ENCODE measurements at regions not wholly inside any gene's neighbourhood (a gene's known extent, or its start where the extent isn't known, plus 50 kb on each side); places are given as distances from the start of the nearest gene placed in this dataset.

DNA sequence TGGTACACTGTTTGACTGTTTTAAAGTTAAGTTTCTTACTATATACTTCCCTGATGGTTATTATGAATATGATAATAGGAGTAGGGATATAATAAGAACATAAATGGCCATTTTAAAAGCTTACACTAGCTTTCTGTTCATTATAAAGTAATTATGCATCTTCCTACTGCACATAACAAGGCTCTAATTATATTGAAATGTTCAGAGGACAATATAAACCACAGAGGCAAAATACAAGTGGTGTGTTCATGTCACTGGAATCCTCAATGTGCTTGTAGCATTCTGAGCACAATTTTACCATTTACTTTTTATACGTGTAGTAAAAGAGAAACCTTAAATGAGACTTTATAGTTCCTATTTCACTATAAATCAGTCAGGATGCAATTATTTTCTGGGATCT is 268.3 kb downstream of the TMA16 start:
- DNase-seq (ENCODE audit: low spot score), result no peak

DNA sequence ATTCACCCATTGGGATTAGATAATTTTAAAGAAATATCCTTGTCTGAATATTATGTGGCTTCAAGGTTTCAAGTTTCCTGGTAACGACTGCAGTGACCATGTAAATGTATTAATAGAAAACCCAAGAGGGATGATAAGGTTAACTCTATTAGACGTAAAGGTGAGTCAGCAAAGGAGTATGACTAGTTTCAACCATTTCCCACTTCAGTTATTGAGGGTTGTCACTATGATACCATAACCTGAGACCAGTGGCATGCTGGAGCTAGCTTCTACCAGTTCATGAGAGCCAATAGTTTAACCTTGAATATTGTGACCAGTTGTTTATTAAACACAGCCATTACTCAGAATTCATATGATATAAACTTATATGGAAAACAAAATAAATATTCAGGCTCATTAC is 270.1 kb downstream of the TMA16 start:
- no peak for DNase-seq (ENCODE audit: low spot score)

DNA sequence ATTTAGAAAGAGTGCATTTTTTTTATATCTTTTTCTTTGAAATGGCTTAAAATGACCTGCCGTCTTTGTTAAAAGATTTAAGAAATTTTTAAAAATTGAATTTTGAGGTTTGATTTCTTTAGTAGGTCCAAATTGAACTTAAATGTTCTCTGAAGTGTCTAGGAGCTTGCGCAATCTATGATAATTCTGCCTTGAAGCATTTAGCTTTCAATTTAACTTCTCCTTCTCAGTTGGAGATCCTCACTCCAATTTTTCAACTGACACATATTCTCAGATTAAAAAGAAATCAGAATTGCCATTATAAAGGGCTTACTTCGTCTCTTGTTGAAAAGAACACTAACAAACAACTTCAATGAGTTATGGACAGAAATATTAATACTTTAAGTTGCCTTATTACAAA is 273.5 kb downstream of the TMA16 start:
- no peak for DNase-seq (ENCODE audit: low spot score)

DNA sequence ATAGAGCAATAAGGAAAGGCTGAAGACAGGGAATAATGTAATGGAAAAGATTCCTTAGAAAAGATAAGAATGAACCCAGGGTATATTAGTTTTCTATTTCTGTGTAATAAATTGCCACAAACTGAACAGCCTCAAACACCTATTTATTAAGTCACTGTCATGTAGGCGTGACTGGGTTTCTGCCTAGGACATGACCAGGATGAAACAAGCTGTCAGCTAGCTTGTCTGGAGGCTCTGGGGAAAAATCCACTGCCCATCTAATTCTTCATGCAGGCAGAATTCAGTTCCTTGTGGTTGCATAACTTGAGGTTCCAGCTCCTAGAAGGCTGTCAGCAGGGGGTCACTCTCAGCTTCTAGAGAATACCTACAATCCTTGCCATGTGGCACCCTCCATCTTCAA is 277.7 kb downstream of the TMA16 start:
- DNase-seq (ENCODE audit: low spot score), result no peak

DNA sequence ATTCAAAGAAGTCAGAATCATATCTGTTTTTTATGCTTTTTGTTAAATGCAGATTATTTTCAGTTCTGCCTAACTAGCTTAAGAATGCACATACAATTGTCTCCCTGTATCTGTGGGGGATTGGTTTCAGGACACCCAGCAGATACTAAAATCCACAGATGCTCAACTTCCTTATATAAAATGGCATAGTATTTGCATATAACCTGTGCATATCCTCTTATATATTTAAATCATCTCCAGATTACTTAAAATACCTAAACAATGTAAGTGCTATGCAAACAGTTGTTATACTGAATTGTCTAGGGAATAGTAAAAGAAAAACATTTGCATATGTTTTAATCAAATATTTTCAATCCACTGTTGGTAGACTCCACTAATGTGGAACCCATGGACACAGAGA is 279.4 kb downstream of the TMA16 start:
- no peak for DNase-seq (ENCODE audit: low spot score)

DNA sequence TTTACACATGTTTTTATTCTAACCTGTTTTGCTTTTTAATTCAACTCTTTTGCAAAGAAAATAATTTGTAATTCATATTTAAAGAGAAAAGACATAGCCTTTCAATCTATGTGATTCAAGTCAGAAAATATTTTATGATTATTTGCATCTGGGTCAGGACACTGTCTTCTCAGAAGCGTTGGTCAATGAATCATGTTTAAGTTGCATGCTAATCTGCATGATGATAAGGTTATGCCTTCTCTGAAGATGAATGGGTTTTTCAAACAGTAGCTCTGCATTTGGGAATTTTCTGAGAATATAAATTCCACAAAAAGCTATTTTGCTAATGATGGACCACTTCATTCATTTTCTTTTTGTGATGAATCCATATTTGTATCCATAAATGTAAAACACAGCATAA is 282.5 kb downstream of the TMA16 start:
- no peak for DNase-seq (ENCODE audit: low spot score)

DNA sequence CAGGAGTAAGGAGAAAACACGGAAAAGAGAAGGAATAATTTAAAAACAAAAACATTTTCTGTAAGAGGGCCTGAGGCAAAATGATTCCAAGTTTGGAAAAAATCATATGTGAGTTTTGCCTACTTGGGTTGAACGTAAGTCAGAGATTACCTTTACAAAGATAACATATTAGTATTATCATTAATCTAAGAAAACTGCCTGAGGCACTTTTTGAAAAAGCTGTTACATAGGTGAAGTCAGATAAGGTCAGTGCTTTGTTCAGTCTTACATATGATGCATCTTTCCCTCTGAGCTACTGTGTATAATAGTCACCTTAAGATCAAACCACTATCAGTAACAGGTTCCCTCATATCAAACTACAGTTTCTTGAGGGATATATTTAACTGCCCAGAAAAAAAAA is 287.2 kb downstream of the TMA16 start:
- no peak for DNase-seq (ENCODE audit: low spot score)

DNA sequence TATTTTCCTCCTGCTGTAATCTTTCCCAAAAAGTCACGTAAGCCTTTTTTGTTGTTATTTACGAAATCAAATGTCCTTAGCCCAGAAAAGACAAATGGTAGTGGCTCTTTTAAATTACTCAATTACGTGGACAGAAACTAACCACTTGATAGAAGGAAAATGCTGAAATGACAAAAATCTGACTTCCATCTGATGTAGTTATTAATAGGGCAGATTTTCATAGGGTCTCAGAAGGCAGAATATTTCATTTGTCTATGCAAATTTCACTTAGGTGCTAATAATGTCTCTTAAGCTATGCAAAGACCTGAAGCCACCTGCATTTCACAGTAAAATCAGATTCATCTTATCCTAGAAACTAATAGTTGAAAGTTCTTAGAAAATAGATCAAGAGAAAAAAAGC is 295.7 kb downstream of the TMA16 start:
- no peak for DNase-seq (ENCODE audit: low spot score)

DNA sequence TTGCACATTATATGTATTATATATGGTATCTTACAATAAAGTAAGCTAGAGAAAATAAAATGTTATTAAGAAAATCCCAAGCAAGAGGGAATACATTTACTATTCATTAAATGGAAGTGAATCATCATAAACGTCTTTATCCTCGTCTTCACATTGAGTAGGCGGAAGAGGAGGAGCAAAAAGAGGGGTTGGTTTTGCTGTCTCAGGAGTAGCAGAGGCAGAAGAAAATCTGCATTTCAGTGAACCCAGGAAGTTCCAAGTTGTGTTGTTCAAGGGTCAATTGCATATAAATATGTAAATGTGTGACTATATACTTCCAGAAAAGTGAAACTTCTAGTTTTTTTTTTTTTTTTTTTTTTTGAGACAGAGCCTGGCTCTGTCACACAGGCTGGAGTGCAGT is 301.4 kb downstream of the TMA16 start:
- no peak for DNase-seq (ENCODE audit: low spot score)

DNA sequence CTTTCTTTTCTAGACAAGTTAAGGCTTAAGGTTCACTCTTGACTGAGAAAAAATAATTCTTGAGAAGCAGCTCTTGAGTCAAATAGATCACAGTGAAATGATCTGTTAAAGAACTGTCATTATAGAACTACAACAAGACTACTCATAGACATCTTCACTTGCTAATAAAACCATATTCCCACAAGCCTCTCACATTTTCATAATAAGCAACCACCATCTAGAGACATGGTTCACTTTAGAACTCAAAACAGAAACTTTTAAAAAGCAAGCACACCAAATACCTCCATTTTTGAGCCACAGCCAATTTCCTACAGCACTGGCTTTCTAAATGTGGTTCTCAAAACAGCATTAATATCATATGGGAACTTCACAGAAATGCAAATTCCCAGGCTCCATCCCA is 309.5 kb downstream of the TMA16 start:
- no peak for DNase-seq (ENCODE audit: low spot score)

DNA sequence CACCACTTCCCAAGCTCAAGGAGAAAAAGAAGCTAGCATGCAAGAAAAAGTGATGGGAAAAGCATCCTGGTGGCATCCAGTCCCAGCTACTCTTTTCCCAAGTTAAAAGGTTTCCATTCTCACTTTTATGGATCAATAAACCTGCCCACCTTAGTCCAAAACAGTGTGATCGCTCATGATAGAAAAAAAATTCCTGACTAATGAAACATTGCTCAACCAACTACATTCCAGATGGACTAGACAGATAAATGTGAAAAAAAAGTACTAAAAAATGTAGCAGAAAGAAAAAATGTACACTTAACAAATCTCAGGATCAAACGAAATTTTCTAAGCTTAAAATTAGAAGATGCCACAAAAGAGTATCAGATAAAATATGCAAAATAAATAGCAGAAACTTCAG is 312.2 kb downstream of the TMA16 start:
- DNase-seq (ENCODE audit: low spot score), result no peak

DNA sequence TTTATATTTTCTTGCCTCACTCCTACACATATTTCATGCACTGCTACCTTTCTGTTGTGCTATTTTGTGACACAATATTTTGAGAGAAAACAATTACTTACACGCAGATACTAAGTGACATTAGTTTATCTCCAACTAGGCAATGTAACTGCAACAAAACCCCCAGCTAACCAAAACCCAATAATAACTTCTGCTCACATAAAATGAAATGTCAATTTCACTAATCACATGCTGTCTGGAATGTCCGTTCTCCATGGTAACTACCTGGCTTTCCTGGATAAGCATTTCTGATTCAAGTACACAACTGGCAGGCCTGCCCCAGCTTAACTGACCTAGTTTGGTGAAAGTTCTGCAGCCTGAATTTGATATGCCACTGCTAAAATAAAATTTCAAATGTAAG is 313.5 kb downstream of the TMA16 start:
- DNase-seq (ENCODE audit: low spot score), result no peak

DNA sequence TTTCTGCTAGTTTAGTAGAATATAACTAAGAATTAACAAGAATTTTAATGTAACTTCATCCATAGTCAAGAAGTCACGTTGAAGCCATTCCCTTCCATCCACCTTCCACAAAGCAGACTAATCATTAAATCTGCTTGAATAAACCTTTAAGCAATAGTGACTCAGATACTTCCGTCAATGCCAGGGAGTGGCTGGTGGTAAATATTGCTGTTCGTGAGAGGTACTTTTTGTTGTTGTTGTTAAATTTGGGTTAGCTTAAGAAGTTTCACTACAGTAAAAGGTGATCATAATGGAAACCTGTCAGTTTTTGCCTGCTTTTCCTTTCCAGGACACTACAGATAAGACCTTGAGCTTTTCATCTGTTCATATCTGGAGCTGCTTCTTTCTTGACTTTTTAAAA is 316.3 kb downstream of the TMA16 start:
- no peak for DNase-seq (ENCODE audit: low spot score)

DNA sequence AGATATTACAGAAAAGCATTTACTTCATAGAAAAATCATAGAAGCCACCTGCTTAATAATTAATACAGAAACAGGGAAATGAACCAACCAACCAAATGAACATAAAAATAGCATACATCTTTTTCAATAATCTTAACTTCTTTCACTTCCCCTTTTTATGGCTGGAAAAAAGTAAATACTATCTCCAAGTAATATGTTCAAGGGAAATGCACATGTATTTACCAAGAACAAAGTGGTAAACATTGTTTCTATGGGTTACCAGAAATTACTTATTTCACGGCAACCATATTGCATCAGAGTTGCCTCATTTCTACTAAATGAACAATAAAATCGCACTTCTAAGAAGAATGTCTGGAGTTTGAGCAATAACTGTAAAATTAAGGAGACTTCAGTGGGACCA is 321.3 kb downstream of the TMA16 start:
- DNase-seq (ENCODE audit: low spot score), result no peak

DNA sequence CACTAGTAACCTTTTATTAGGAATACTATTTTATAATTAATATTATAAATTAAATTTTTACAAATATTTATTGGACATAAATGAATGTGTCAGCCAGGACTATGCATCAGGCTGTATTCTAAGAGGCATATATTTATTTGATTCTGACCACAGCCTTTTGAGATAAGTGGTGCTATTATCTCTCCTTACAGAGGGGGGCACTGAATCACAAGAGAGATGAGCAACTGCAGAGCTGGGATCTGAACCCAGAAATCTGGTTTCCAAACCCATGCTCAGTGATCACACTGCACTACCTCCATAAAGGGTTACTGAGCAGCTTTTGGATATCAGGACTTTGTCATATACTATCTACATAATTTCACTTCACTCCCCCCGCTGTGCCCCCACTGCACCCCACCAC is 322.0 kb downstream of the TMA16 start:
- DNase-seq (ENCODE audit: low spot score), result no peak

DNA sequence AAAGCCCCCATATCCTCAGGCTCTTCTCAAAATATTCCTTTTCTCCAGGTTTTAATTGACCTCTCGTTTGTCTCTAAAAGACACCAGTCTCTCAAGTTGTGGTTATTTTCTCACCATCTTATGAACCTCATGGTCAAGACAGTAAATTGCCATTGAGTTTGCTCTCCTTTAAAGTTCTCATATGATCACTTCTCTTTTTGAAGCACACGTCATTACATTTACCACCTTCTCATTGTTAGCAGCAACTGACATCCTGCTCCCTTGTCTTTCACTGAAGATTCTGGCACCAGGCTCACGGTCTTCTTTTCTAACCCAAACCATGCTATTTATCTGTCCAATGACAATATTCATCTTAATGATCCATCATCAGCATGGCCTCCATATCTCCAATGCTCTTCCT is 324.2 kb downstream of the TMA16 start:
- no peak for DNase-seq (ENCODE audit: low spot score)

DNA sequence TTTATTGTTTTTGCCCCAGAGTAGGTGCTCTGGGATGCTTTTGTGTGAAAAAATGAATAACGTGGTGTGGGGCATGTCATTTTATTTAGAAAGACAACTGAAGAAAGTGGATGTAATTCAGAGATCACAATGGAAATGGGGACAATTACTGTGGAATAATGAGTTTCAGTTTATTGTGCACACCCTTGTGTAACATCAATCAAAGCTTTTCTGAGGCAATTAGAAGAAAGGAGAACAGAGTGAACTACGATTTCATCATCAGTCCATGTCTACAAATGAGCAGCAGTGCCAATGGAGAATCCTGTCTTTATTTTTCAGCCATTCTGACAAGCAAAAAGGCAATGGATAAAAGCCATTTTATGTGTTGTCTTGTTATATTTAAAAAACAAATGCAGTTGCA is 339.2 kb downstream of the TMA16 start:
- no peak for DNase-seq (ENCODE audit: low spot score)

DNA sequence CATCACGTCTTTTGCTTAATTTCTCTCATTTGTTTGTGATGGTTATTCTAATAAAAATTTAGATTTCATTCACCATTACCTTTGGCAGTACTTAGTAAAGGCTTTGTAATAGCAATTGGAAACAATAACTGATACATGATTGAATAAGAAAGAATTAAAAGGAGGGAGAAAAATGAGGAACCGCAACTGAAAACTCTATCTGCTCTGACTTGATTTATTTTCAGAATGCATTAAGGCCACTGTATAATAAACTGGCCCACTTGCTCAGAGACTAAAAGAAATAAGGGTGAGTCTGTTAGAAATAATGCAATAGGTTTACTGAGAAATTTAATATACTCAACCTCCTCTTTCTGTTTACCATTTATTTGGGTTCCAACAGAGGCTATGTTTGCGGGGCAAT is 351.5 kb downstream of the TMA16 start:
- DNase-seq (ENCODE audit: low spot score), result no peak

DNA sequence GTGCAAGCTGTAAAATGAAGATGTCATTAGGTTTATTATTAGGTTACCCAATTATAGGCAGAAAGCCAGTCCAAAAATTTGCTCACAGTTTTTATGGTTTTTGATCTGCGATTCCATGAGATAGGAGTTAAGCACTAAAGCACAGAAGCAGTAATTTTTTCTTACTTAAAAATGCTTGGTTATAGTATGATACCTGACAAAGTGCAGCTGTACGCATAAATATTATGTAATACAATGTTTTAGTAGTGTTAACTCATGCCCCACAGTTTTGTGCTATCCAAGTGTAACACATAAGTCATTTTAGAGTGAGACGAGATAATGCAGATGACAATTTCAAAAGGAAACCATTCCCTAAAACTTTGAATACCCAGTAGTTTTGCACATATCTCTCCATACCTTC is 357.8 kb downstream of the TMA16 start:
- DNase-seq (ENCODE audit: low spot score), result no peak

DNA sequence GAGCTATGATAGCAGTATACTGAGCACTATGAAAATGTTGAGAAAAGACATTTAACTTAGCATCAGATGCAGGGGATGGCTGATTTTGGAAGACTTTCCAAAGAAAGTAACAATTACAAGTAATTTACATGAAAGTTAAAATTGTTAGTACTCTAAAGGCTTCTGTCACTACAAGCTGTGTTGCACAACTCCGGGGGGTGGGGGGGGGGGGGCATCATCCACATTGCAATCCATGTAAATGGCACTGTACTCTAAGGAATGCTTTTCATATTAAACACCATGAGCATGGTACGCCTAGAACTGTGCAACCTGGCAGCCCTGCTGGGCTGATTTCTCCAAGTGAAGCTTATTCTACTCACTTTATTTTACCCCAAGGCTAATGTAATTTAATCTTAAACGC is 363.4 kb downstream of the TMA16 start:
- DNase-seq (ENCODE audit: low spot score), result no peak

DNA sequence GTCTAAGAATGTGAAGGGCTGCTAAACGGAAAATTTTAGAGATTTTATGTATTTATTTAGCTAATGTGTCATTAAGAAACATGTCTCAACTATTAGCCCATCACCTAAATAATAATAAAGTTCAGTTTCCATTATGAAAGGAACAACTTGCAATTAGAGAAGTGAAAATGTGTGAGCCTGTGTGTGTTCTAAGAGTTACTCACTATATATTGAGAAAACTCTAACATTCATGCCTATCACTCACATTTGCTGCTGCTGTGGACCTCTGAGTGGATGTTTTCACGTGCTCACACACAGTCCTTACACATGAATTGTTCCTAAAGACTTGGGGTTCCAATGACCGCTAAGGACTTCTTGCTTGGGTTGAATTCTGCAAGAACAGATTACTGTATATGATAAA is 364.0 kb downstream of the TMA16 start:
- no peak for DNase-seq (ENCODE audit: low spot score)

DNA sequence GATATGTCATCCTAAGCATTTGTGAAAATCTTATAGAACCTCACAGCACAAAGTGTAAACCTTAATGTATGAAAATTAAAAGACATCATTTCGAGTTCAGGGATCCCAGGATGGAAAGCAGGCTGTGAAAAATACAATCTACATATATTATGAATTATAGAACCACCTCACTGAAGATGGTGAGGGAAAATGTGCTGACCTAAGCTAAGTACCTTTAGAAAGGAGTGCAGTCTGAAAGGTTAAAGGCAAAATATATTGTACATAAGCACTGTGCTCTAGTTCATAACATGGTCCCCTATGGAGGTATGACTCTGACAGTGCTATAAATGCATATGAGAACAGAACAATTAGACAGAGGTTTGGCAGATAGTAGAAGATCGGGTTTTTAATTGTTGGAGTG is 368.6 kb downstream of the TMA16 start:
- no peak for DNase-seq (ENCODE audit: low spot score)

DNA sequence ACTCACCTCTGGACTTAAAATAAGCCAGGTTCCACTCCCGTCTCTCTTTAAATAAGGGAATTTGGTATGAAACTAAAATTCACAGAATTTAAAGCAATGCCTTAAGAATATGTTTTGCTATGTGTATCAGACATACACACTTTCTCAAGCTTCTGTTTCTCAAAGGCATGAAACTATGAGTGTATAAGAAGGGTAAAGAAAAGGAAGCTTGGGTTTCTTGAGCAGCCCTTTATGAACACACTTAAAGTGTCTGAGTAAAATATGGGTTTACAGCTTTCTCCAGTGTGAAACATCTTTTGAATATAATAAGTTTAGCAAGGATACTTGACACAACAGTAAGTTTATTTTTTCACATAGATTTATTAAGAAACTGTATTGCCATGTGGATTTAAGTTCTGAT is 370.5 kb downstream of the TMA16 start:
- DNase-seq (ENCODE audit: low spot score), result no peak

DNA sequence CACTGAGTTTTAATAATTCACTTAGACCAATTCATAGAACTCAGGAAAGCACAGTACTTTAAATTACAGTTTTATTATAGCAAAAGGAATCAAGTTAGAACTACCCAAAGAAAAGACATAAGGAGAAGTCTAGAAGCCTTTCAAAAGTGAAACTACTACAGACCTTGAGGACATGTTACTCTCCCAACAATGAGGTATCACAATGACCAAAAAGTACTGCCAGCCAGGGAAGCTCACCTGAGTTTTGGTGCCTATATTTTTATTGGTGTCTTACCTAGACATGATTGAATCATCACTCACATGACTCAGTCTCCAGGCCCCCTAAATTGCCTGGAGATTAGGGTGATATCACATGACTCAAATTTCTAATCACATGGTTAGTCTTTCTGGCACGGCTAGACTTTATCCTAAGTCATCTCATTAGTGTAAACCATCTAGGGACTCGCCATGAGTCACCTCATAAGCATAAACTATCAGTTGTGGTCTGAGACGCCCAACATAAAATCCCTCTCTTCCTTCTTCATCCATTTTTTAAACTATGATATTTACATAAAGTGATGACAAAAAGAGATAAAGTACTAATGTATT is 372.3 kb downstream of the TMA16 start:
- DNase-seq (ENCODE audit: low spot score), result no peak

DNA sequence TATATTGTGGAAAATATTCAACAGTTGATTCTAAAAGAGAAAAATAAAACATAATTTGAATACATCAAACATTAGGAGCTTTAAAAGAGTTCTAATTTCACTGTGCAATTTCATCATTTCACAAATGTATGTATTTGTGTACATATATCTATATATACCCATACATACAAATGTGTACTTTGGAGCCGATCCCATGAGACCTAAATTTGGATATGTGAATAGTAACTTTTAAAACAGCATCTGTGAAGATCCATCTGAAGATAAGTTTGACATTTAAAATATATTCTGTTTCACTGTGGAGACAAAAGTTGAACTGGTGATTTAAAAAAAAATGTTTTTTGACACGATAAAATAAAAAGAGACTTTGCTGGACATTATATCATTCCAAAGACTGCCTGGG is 374.0 kb downstream of the TMA16 start:
- DNase-seq (ENCODE audit: low spot score), result no peak
